ENCODE measurements at regions not wholly inside any gene's neighbourhood (a gene's known extent, or its start where the extent isn't known, plus 50 kb on each side); places are given as distances from the start of the nearest gene placed in this dataset.

DNA sequence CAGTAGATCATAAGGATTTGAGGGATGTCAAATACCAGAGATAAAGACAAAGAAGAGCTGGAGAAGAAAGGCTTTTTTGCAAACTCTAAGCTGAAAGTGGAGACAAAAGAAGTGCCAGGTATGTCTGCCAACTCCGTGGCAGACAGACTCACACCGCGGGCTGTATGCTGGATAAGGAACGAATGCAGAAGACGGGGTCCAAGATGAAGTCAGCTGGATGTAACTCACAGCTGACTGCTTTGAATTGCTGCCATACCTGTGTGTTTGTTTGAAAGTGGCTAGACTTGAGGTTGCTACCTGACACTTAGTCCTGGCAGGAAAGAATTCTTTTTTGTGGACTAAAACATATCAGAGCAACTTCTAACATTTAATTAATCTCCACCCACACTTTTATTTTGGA is 398.8 kb downstream of the DLEU7 start:
- Histone ChIP-seq H4K20me1 (ENCODE audit: insufficient read depth, low read length) (no peaks in the 10 kb centered on the region), H2BK5ac (ENCODE audit: low read depth, low read length, poor library complexity, severe bottlenecking) (no peak overlapping the region), H4K8ac (ENCODE audit: low read depth in 2 of 2, low read length in 2 of 2) (no peak overlapping the region), H3K4me2 (ENCODE audit: low read depth, low read length) (no peak overlapping the region), H3K79me1 (ENCODE audit: low read depth in 1 of 2, low read length in 2 of 2) (no peaks in the 10 kb centered on the region), H2AK5ac (ENCODE audit: low read depth, low read length) (no peak overlapping the region), H2BK20ac (ENCODE audit: low read depth, low read length) (no peak overlapping the region), H3K4ac (ENCODE audit: low read depth, low read length) (no peak overlapping the region), H4K91ac (ENCODE audit: insufficient read depth, low read depth, low read length) (no peak overlapping the region), H2AFZ (replicated peaks; ENCODE audit: low read length, poor library complexity) (no peak overlapping the region), H3K9me1 (ENCODE audit: insufficient read depth, low read length) (no peaks in the 10 kb centered on the region), H3K9me3 (ENCODE audit: control insufficient read depth, insufficient read depth, low read length) (no peaks in the 10 kb centered on the region), H3K36me3 (ENCODE audit: control insufficient read depth, insufficient read depth, low read length) (no peaks in the 10 kb centered on the region), H3K14ac (replicated peaks; ENCODE audit: low read depth, low read length) (no peak overlapping the region), H3K27ac (ENCODE audit: insufficient read depth, low read length) (no peak overlapping the region), H3K9ac (ENCODE audit: low read depth, low read length) (no peak overlapping the region), H4K5ac (ENCODE audit: low read depth, low read length) (no peak overlapping the region), H3K4me1 (ENCODE audit: control insufficient read depth, insufficient read depth, low read length) (no peaks in the 10 kb centered on the region; the same call in 1 of the 2 replicates), H3K4me3 (ENCODE audit: insufficient read depth, low read depth, low read length) (no peak overlapping the region), H3K56ac (ENCODE audit: extremely low read depth, insufficient read depth, low read length) (no peak overlapping the region; the same call in 1 of the 2 replicates), H3K18ac (ENCODE audit: low read depth, low read length) (no peak overlapping the region), H2BK120ac (ENCODE audit: low read depth, low read length) (no peak overlapping the region), H2AK9ac (replicated peaks; ENCODE audit: low read depth, low read length, poor library complexity) (no peak overlapping the region), H2BK15ac (ENCODE audit: low read depth, low read length) (no peak overlapping the region), H3K23ac (ENCODE audit: low read depth, low read length) (no peak overlapping the region), H3K27me3 (ENCODE audit: control insufficient read depth, insufficient read depth, low read length) (peaks cover 2% of the 10 kb centered on the region)
- ChIA-PET POLR2A (ENCODE audit: unreplicated experiment) (no interaction called here), CTCF (interaction anchor here (1.0 kb wide), 1 partner anchor 13 kb away, joined by 3 read pairs; no protein-coding TSS in a partner anchor)
- WGBS, 2 experiments (ENCODE audit: extremely low coverage in 2 of 2, insufficient read length in 1 of 2): 49% methylated on average over 4 of the region's 5 CpGs; no CpG with 5 or more reads in 1 of the 2 experiments
- dilution Hi-C loops (cut with HindIII; ENCODE audit: low sequenced_read_pairs, unreplicated experiment) (no loop called here), in situ Hi-C loops (cut with MboI; ENCODE audit: low sequenced_read_pairs) (no loop called here), intact Hi-C loops (cut with micrococcal nuclease) (no loop called here)
- no peak for DNase-seq
- no TSS peak for BruUV-seq (replicated peaks)
- no peak for TF ChIP-seq USF2 (IDR thresholded peaks at IDR 0.05; ENCODE audit: low read depth, low read length)
- TF ChIP-seq SMC3 (IDR thresholded peaks at IDR 0.05; ENCODE audit: low read depth, low read length): no peak
- no peak for TF ChIP-seq MAFK (IDR thresholded peaks at IDR 0.05; ENCODE audit: low read depth, low read length)
- no peak for TF ChIP-seq RCOR1 (IDR thresholded peaks at IDR 0.05; ENCODE audit: insufficient replicate concordance, low read length)
- TF ChIP-seq POLR2A (IDR thresholded peaks at IDR 0.05; ENCODE audit: low read depth, low read length): no peak
- TF ChIP-seq MXI1 (IDR thresholded peaks at IDR 0.05; ENCODE audit: borderline replicate concordance, low read depth, low read length): no peak
- no peak for TF ChIP-seq RAD21 (IDR thresholded peaks at IDR 0.05; ENCODE audit: low read length)
- TF ChIP-seq CHD1 (IDR thresholded peaks at IDR 0.05; ENCODE audit: low read depth, low read length): no peak
- TF ChIP-seq, protein P1, sequence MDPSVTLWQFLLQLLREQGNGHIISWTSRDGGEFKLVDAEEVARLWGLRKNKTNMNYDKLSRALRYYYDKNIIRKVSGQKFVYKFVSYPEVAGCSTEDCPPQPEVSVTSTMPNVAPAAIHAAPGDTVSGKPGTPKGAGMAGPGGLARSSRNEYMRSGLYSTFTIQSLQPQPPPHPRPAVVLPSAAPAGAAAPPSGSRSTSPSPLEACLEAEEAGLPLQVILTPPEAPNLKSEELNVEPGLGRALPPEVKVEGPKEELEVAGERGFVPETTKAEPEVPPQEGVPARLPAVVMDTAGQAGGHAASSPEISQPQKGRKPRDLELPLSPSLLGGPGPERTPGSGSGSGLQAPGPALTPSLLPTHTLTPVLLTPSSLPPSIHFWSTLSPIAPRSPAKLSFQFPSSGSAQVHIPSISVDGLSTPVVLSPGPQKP (IDR thresholded peaks at IDR 0.05; ENCODE audit: borderline replicate concordance, low read depth, low read length): no peak
- no peak for ATAC-seq (ENCODE audit: low read depth)
